Fibroblast of lung (primary cell): ENCODE measurements at regions not wholly inside any gene's neighbourhood (a gene's known extent, or its start where the extent isn't known, plus 50 kb on each side); places are given as distances from the start of the nearest gene placed in this dataset.
A peak's percentile ranks its signal among the peaks of the same experiment; 100 is the strongest.

Source experiments
- DNase-seq, 2 donors: peaks; one replicate each; pipeline versions ENCODE4 v3.0.0 to v3.0.0-alpha.2; 2010; ENCODE audit warnings: low read depth in 2 of 2
- H2AFZ ChIP-seq: 2 replicates; pipeline ENCODE4 v1.5.1; 2012; ENCODE audit warnings: low read length, control low read depth, inconsistent platforms
- H3K27ac ChIP-seq: 2 replicates; pipeline ENCODE4 v1.5.1; 2011; ENCODE audit warnings: low read length, control low read depth; ENCODE audit not compliant: insufficient read depth
- H3K27me3 ChIP-seq: 2 replicates; pipeline ENCODE4 v1.5.1; 2011; ENCODE audit warnings: mild to moderate bottlenecking, low read length; ENCODE audit not compliant: control insufficient read depth, insufficient read depth
- H3K36me3 ChIP-seq: 2 replicates; pipeline ENCODE4 v1.5.1; 2011; ENCODE audit warnings: low read length; ENCODE audit not compliant: control insufficient read depth, insufficient read depth
- H3K4me1 ChIP-seq: 2 replicates; pipeline ENCODE4 v1.5.1; 2011; ENCODE audit warnings: low read length; ENCODE audit not compliant: control insufficient read depth, insufficient read depth; ENCODE audit errors: extremely low read depth
- H3K4me2 ChIP-seq: 2 replicates; pipeline ENCODE4 v1.5.1; 2011; ENCODE audit warnings: low read length, control low read depth; ENCODE audit not compliant: insufficient read depth; ENCODE audit errors: extremely low read depth
- H3K4me3 ChIP-seq, 4 experiments: fragments of 200-600 bp in 1 of 4; sonication (generic) in 1 of 4; replicated peaks in 1 of 4; 2 replicates each; pipeline ENCODE4 v1.5.1; 2011 to 2016; ENCODE audit warnings: low read length in 4 of 4, low read depth in 3 of 4, mild to moderate bottlenecking in 3 of 4, control low read depth in 2 of 4, inconsistent platforms in 1 of 4, mixed read lengths in 1 of 4; ENCODE audit not compliant: insufficient read depth in 1 of 4; ENCODE audit errors: control extremely low read depth in 1 of 4
- H3K79me2 ChIP-seq: 2 replicates; pipeline ENCODE4 v1.5.1; 2012; ENCODE audit warnings: mild to moderate bottlenecking, low read length, inconsistent platforms; ENCODE audit not compliant: control insufficient read depth, insufficient read depth
- H3K9ac ChIP-seq: 2 replicates; pipeline ENCODE4 v1.5.1; 2011; ENCODE audit warnings: mild to moderate bottlenecking, low read length, control low read depth; ENCODE audit not compliant: insufficient read depth
- H3K9me3 ChIP-seq: 2 replicates; pipeline ENCODE4 v1.5.1; 2012; ENCODE audit warnings: low read depth, low read length; ENCODE audit not compliant: control insufficient read depth, insufficient read depth
- H4K20me1 ChIP-seq: 2 replicates; pipeline ENCODE4 v1.5.1; 2011; ENCODE audit warnings: low read length; ENCODE audit not compliant: control insufficient read depth, insufficient read depth; ENCODE audit errors: extremely low read depth
- EZH2 ChIP-seq: IDR thresholded peaks from 2 replicates; pipeline ENCODE4 v1.5.1; 2012; ENCODE audit warnings: low read length, control low read depth, mild to moderate bottlenecking; ENCODE audit errors: missing control alignments
- TF ChIP-seq, protein P1 (sequence below), 2 donors: IDR thresholded peaks in 1 of 2; conservative IDR thresholded peaks in 1 of 2; 1 replicate in 1 of 2; 2 replicates in 1 of 2; pipeline ENCODE4 v1.5.1; 2011 to 2012; ENCODE audit warnings: low read length in 2 of 2, control low read depth in 1 of 2, inconsistent platforms in 1 of 2, low read depth in 1 of 2, mild to moderate bottlenecking in 1 of 2

DNA sequence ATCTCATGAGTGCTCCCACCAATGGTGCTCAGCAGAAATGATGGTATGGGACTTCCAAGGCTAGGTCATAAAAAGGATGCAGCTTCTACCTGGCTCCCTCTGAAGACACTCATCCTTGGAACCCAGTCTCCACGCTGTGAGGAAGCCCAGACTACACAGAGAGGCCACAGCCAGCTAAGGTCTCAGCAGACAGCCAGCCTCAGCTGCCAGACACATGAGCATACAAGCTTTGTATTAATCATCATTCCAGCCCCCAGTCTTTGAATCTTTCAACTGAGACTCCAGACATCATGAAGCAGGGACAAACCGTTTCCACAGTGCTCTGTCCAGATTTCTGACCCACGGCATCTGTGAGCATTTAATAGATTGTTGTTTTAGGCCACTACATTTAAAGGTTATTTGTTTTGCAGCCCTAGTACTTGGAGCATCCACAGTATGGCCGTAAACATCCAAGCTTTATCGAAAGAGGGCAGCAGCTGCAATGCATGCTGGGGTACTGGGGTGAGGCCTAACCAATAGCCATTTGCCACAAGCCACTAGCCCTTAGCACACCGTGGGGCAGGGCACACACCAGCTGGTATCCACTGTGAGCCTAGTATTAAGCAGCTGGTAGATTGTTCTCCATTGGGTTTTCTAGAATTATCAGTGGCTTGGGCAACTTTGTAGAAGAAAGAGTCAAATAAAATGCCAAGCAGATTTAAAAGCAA, 449.1 kb downstream of the BCOR start:
- no peaks in the 10 kb centered on the region for H3K79me2 ChIP-seq
- no peaks in the 10 kb centered on the region for H3K36me3 ChIP-seq
- TF ChIP-seq, protein P1, sequence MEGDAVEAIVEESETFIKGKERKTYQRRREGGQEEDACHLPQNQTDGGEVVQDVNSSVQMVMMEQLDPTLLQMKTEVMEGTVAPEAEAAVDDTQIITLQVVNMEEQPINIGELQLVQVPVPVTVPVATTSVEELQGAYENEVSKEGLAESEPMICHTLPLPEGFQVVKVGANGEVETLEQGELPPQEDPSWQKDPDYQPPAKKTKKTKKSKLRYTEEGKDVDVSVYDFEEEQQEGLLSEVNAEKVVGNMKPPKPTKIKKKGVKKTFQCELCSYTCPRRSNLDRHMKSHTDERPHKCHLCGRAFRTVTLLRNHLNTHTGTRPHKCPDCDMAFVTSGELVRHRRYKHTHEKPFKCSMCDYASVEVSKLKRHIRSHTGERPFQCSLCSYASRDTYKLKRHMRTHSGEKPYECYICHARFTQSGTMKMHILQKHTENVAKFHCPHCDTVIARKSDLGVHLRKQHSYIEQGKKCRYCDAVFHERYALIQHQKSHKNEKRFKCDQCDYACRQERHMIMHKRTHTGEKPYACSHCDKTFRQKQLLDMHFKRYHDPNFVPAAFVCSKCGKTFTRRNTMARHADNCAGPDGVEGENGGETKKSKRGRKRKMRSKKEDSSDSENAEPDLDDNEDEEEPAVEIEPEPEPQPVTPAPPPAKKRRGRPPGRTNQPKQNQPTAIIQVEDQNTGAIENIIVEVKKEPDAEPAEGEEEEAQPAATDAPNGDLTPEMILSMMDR (conservative IDR thresholded peaks at IDR 0.05 in 1 of 2, IDR thresholded peaks at IDR 0.05 in 1 of 2; ENCODE audit: low read depth in 1 of 2, low read length in 2 of 2), result no peak
- TF ChIP-seq EZH2, result no peak
- no peaks in the 10 kb centered on the region for H3K27me3 ChIP-seq
- H3K4me1 ChIP-seq, result peaks cover 5% of the 10 kb centered on the region
- H4K20me1 ChIP-seq, result no peaks in the 10 kb centered on the region
- H3K4me3 ChIP-seq, result no peak overlapping the region
- H3K9me3 ChIP-seq, result no peaks in the 10 kb centered on the region
- DNase-seq, result peak in 1 of 2 donors; percentile 16
- H3K4me2 ChIP-seq, result no peak overlapping the region
- no peak overlapping the region for H3K27ac ChIP-seq
- H3K9ac ChIP-seq, result no peak overlapping the region
- H2AFZ ChIP-seq, result no peak overlapping the region

DNA sequence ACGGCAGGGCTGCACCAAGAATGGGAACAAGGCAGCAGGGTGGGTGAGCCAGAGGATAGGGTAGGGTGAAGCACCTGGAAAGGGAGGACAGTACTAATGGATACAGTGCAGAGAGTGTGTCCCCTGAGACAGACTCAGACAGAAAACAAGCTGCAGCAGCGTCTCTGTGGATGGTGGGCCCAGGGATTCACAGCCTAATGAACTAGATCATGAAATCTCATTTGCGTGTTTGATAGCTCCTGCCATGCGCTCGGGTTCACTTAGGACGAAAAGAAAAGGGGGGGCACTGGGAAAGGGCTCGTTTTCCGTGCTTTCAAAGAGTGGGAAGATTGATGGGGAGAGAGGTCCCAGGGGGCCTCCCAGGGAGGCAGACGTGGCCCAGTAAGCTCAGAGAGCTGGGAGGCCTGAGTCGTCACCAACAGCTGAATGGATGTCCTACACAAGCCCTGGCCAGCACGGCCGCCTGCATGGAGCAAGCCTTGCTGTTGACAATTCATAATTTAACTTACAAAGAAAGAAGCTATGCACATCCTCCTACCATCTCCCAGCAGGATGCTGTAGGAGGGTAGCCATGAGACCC, 446.9 kb downstream of the BCOR start:
- H3K4me3 ChIP-seq, result no peak overlapping the region
- no peak overlapping the region for H3K4me2 ChIP-seq
- no peak for DNase-seq
- no peak overlapping the region for H3K27ac ChIP-seq
- H4K20me1 ChIP-seq, result no peaks in the 10 kb centered on the region
- no peaks in the 10 kb centered on the region for H3K36me3 ChIP-seq
- no peaks in the 10 kb centered on the region for H3K27me3 ChIP-seq
- no peak overlapping the region for H3K9ac ChIP-seq
- no peaks in the 10 kb centered on the region for H3K9me3 ChIP-seq
- no peaks in the 10 kb centered on the region for H3K79me2 ChIP-seq
- H2AFZ ChIP-seq, result no peak overlapping the region
- TF ChIP-seq EZH2, result no peak
- TF ChIP-seq, protein P1 (conservative IDR thresholded peaks at IDR 0.05 in 1 of 2, IDR thresholded peaks at IDR 0.05 in 1 of 2; ENCODE audit: low read depth in 1 of 2, low read length in 2 of 2), result no peak
- H3K4me1 ChIP-seq, result no peaks in the 10 kb centered on the region

DNA sequence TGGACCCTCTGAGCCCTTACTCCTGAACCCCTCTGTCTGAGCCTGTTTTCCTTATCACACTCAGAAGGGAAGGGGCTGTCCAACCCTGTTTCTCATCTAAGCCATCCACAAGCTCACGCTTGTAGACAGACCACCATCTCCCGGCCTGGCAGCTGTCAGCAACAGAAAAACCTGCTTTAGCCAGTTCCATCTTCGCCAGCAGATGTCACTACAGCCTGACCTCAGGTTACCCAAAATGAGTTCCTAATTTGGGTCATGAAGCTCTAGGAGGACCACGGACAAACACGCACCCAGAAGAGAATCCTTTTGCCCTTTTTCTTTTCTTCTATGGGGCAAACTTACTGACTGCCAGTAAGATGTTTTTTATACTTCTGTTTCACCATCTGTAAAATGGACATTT, 445.4 kb downstream of the BCOR start:
- Histone ChIP-seq H3K9me3 (no peaks in the 10 kb centered on the region), H4K20me1 (no peaks in the 10 kb centered on the region), H3K9ac (no peak overlapping the region), H3K4me2 (no peak overlapping the region), H3K4me3 (no peak overlapping the region), H3K79me2 (no peaks in the 10 kb centered on the region), H2AFZ (no peak overlapping the region), H3K36me3 (no peaks in the 10 kb centered on the region), H3K27me3 (no peaks in the 10 kb centered on the region), H3K4me1 (no peaks in the 10 kb centered on the region), H3K27ac (no peak overlapping the region)
- DNase-seq, result peak in 1 of 2 donors; percentile 11
- TF ChIP-seq, protein P1 (conservative IDR thresholded peaks at IDR 0.05 in 1 of 2, IDR thresholded peaks at IDR 0.05 in 1 of 2; ENCODE audit: low read depth in 1 of 2, low read length in 2 of 2), result peak in 1 of 2 donors; percentile 33
- no peak for TF ChIP-seq EZH2
